ENCODE measurements at regions not wholly inside any gene's neighbourhood (a gene's known extent, or its start where the extent isn't known, plus 50 kb on each side); places are given as distances from the start of the nearest gene placed in this dataset.

GRCh38 chr1:5571438-5571837 lies 420.8 kb downstream of the NPHP4 start:
- Histone ChIP-seq H3K36me3 (replicated peaks in 1 of 2; ENCODE audit: control extremely low read depth in 1 of 2, control insufficient read depth in 1 of 2, extremely low read depth in 1 of 2, insufficient read depth in 2 of 2, low read length in 1 of 2) (no peaks in the 10 kb centered on the region), H3K9me3 (ENCODE audit: control extremely low read depth in 1 of 3, control insufficient read depth in 2 of 3, insufficient read depth in 1 of 3, low read length in 2 of 3) (peaks cover 0 to 9% (median 0%) of the 10 kb centered on the region in 3 donors), H3K79me2 (ENCODE audit: control insufficient read depth, insufficient read depth, low read length) (no peaks in the 10 kb centered on the region), H2AFZ (ENCODE audit: insufficient read depth, low read depth, low read length, poor library complexity, severe bottlenecking) (no peak overlapping the region), H3K4me1 (ENCODE audit: control insufficient read depth in 2 of 2, insufficient read depth in 2 of 2, low read length in 2 of 2) (no peaks in the 10 kb centered on the region), H3K4me2 (replicated peaks; ENCODE audit: low read depth, low read length, poor library complexity, severe bottlenecking) (no peak overlapping the region), H3K27me3 (replicated peaks in 1 of 4; ENCODE audit: control extremely low read depth in 1 of 4, control insufficient read depth in 3 of 4, insufficient read depth in 4 of 4, low read length in 3 of 4) (no peaks in the 10 kb centered on the region), H3K9ac (ENCODE audit: low read length) (no peak overlapping the region), H3K4me3 (ENCODE audit: control extremely low read depth in 1 of 5, extremely low read depth in 1 of 5, insufficient read depth in 1 of 5, low read depth in 2 of 5, low read length in 4 of 5) (no peak overlapping the region), H3K27ac (ENCODE audit: low read length in 2 of 2) (no peak overlapping the region), H4K20me1 (ENCODE audit: control insufficient read depth, insufficient read depth, low read length, poor library complexity, severe bottlenecking) (no peaks in the 10 kb centered on the region)
- intact Hi-C loops (cut with micrococcal nuclease): no loop called here
- Mint-ChIP-seq H3K4me1 (no peaks in the 10 kb centered on the region), H3K27me3 (peaks cover 5% of the 10 kb centered on the region), H3K9me3 (ENCODE audit: insufficient read depth) (peaks cover 4% of the 10 kb centered on the region), H3K27ac (no peak overlapping the region), H3K4me3 (no peak overlapping the region)
- ChIA-PET CTCF (no interaction called here), POLR2A (no interaction called here)
- DNase-seq: no peak
- TF ChIP-seq CTCF (IDR thresholded peaks at IDR 0.05) (no peak), EZH2 (IDR thresholded peaks at IDR 0.05; ENCODE audit: borderline replicate concordance, insufficient read depth, low read depth, low read length, poor library complexity, severe bottlenecking) (no peak)
- 93% methylated on average over 5 of the region's 5 CpGs for WGBS (ENCODE audit: insufficient coverage)
- no peak for ATAC-seq (ENCODE audit: low read depth)

DNA sequence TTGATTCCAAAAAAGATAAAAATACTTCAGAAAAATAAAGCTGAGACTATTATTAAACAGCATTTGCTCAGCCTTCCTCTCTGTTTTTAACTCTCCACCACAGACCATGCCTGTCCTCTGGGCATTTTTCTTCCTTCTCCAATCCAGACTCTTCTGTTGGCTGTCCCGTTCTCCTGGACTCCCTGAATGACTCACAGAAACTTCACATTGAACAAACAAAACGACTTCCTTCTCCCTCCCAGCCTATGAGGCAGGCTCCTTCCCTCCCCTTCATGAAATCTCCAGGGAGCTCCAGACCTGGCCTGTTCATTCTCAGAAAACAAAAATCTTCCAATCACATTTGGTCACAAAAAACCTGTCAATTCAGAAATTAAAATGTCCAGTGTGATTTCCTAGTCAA lies 421.3 kb downstream of the NPHP4 start:
- H3K27me3 ChIP-seq (replicated peaks in 1 of 4; ENCODE audit: control extremely low read depth in 1 of 4, control insufficient read depth in 3 of 4, insufficient read depth in 4 of 4, low read length in 3 of 4): no peaks in the 10 kb centered on the region
- no peak overlapping the region for H3K27ac ChIP-seq (ENCODE audit: low read length in 2 of 2)
- no peak for TF ChIP-seq CTCF (IDR thresholded peaks at IDR 0.05)
- no peak for TF ChIP-seq EZH2 (IDR thresholded peaks at IDR 0.05; ENCODE audit: borderline replicate concordance, insufficient read depth, low read depth, low read length, poor library complexity, severe bottlenecking)
- Mint-ChIP-seq H3K4me1 (no peaks in the 10 kb centered on the region), H3K4me3 (no peak overlapping the region), H3K27me3 (peaks cover 5% of the 10 kb centered on the region), H3K27ac (no peak overlapping the region), H3K9me3 (ENCODE audit: insufficient read depth) (peaks cover 4% of the 10 kb centered on the region)
- intact Hi-C loops (cut with micrococcal nuclease): no loop called here
- no peak overlapping the region for H3K9ac ChIP-seq (ENCODE audit: low read length)
- H3K9me3 ChIP-seq (ENCODE audit: control extremely low read depth in 1 of 3, control insufficient read depth in 2 of 3, insufficient read depth in 1 of 3, low read length in 2 of 3): peaks cover 0 to 9% (median 0%) of the 10 kb centered on the region in 3 donors
- no peak overlapping the region for H2AFZ ChIP-seq (ENCODE audit: insufficient read depth, low read depth, low read length, poor library complexity, severe bottlenecking)
- no peak overlapping the region for H3K4me3 ChIP-seq (ENCODE audit: control extremely low read depth in 1 of 5, extremely low read depth in 1 of 5, insufficient read depth in 1 of 5, low read depth in 2 of 5, low read length in 4 of 5)
- ATAC-seq (ENCODE audit: low read depth) (no peak), DNase-seq (no peak)
- no peaks in the 10 kb centered on the region for H3K36me3 ChIP-seq (replicated peaks in 1 of 2; ENCODE audit: control extremely low read depth in 1 of 2, control insufficient read depth in 1 of 2, extremely low read depth in 1 of 2, insufficient read depth in 2 of 2, low read length in 1 of 2)
- no peaks in the 10 kb centered on the region for H3K79me2 ChIP-seq (ENCODE audit: control insufficient read depth, insufficient read depth, low read length)
- POLR2A ChIA-PET: no interaction called here
- WGBS (ENCODE audit: insufficient coverage): 56% methylated on average over 2 of the region's 2 CpGs
- CTCF ChIA-PET: no interaction called here
- H3K4me1 ChIP-seq (ENCODE audit: control insufficient read depth in 2 of 2, insufficient read depth in 2 of 2, low read length in 2 of 2): no peaks in the 10 kb centered on the region
- H4K20me1 ChIP-seq (ENCODE audit: control insufficient read depth, insufficient read depth, low read length, poor library complexity, severe bottlenecking): no peaks in the 10 kb centered on the region
- H3K4me2 ChIP-seq (replicated peaks; ENCODE audit: low read depth, low read length, poor library complexity, severe bottlenecking): no peak overlapping the region
